H1 (cell line): ENCODE measurements at regions not wholly inside any gene's neighbourhood (a gene's known extent, or its start where the extent isn't known, plus 50 kb on each side); places are given as distances from the start of the nearest gene placed in this dataset.

Experiments used
- CTCF ChIA-PET: fragments of 300-600 bp; sonication (Branson Sonifier 250); formaldehyde crosslinking; loops from one replicate; lab custom pipeline; 2021; ENCODE audit not compliant: partially characterized antibody; lab: Charles Lee
- POLR2A ChIA-PET: fragments of 300-600 bp; sonication (Branson Sonifier 250); formaldehyde crosslinking; loops from one replicate; lab custom pipeline; 2021; ENCODE audit warnings: inconsistent platforms; ENCODE audit not compliant: partially characterized antibody; lab: Charles Lee
- DNase-seq, 2 experiments: peaks; one replicate each; pipeline versions ENCODE4 v3.0.0 to v3.0.0-alpha.2; 2010 to 2022; ENCODE audit warnings: low spot score in 2 of 2, low read depth in 1 of 2, mixed read lengths in 1 of 2
- FAIRE-seq: peaks from 2 replicates; lab custom pipeline; 2011; peaks lifted over from hg19 to GRCh38; lab: Jason Lieb, UNC
- H2AFZ ChIP-seq: 2 replicates; pipeline ENCODE4 v1.8.1; 2012; ENCODE audit warnings: low read length, inconsistent platforms
- H2AK5ac ChIP-seq: 2 replicates; pipeline ENCODE4 v1.6.1; 2013; ENCODE audit warnings: low read depth, low read length
- H2BK120ac ChIP-seq: replicated peaks from 2 replicates; pipeline ENCODE3; 2013; ENCODE audit warnings: low read depth, low read length, inconsistent platforms
- H2BK12ac ChIP-seq: 2 replicates; pipeline ENCODE4 v1.6.1; 2013; ENCODE audit warnings: low read depth, low read length
- H2BK15ac ChIP-seq: 2 replicates; pipeline ENCODE4 v1.6.1; 2013; ENCODE audit warnings: low read length
- H2BK20ac ChIP-seq: 2 replicates; pipeline ENCODE4 v1.6.1; 2013; ENCODE audit warnings: low read length
- H2BK5ac ChIP-seq: 2 replicates; pipeline ENCODE4 v1.6.1; 2013; ENCODE audit warnings: low read depth, low read length
- H3K14ac ChIP-seq: 2 replicates; pipeline ENCODE4 v1.6.1; 2013; ENCODE audit warnings: inconsistent platforms; ENCODE audit not compliant: insufficient read length
- H3K18ac ChIP-seq: 2 replicates; pipeline ENCODE4 v1.6.1; 2013; ENCODE audit warnings: low read length; ENCODE audit errors: extremely low read depth
- H3K23ac ChIP-seq: 2 replicates; pipeline ENCODE4 v1.6.1; 2013; ENCODE audit warnings: inconsistent platforms; ENCODE audit not compliant: insufficient read length
- H3K23me2 ChIP-seq: 2 replicates; pipeline ENCODE4 v1.6.1; 2013; ENCODE audit warnings: low read depth, low read length
- H3K27ac ChIP-seq: 2 replicates; pipeline ENCODE4 v1.6.1; 2011; ENCODE audit warnings: low read depth, low read length, inconsistent platforms
- H3K27me3 ChIP-seq, 4 experiments: replicated peaks in 1 of 4; 1 replicate in 1 of 4; 2 replicates in 3 of 4; pipeline versions ENCODE4 v1.6.1 to v1.8.1; 2011 to 2013; ENCODE audit warnings: low read length in 3 of 4, mild to moderate bottlenecking in 3 of 4, inconsistent platforms in 2 of 4, mixed read lengths in 2 of 4, moderate library complexity in 1 of 4; ENCODE audit not compliant: control insufficient read depth in 3 of 4, insufficient read depth in 3 of 4; ENCODE audit errors: extremely low read depth in 1 of 4
- H3K36me3 ChIP-seq, 4 experiments: 2 replicates each; pipeline versions ENCODE4 v1.6.1 to v1.8.1; 2011 to 2013; ENCODE audit warnings: mild to moderate bottlenecking in 4 of 4, low read length in 3 of 4, moderate library complexity in 2 of 4, control low read depth in 1 of 4, inconsistent platforms in 1 of 4; ENCODE audit not compliant: insufficient read depth in 4 of 4, control insufficient read depth in 2 of 4
- H3K4ac ChIP-seq: replicated peaks from 2 replicates; pipeline ENCODE3; 2013; ENCODE audit warnings: low read length, low read depth, mixed read lengths, inconsistent platforms; ENCODE audit not compliant: insufficient read length
- H3K4me1 ChIP-seq, 4 experiments: replicated peaks in 1 of 4; 1 replicate in 1 of 4; 2 replicates in 3 of 4; pipeline versions ENCODE4 v1.6.1 to v1.8.1; 2011 to 2013; ENCODE audit warnings: low read length in 3 of 4, inconsistent platforms in 2 of 4, mixed read lengths in 1 of 4; ENCODE audit not compliant: insufficient read depth in 4 of 4, control insufficient read depth in 3 of 4
- H3K4me2 ChIP-seq, 2 experiments: 2 replicates each; pipeline versions ENCODE4 v1.6.1 to v1.8.1; 2011 to 2013; ENCODE audit warnings: low read depth in 2 of 2, low read length in 2 of 2, control low read depth in 1 of 2, inconsistent platforms in 1 of 2, mild to moderate bottlenecking in 1 of 2; ENCODE audit not compliant: insufficient read depth in 1 of 2
- H3K4me3 ChIP-seq, 4 experiments: fragments of 200-600, 300-600 bp in 1 of 4; sonication (generic), shearing (Covaris generic), sonication (Bioruptor Twin) in 1 of 4; 2 replicates each; pipeline versions ENCODE4 v1.5.1 to v1.8.1; 2011 to 2016; ENCODE audit warnings: low read length in 4 of 4, low read depth in 3 of 4, control low read depth in 2 of 4, inconsistent platforms in 2 of 4, mild to moderate bottlenecking in 2 of 4, mixed read lengths in 1 of 4, moderate library complexity in 1 of 4; ENCODE audit not compliant: insufficient read depth in 2 of 4; ENCODE audit errors: extremely low read depth in 1 of 4
- H3K56ac ChIP-seq: replicated peaks from 2 replicates; pipeline ENCODE3; 2013; ENCODE audit warnings: low read depth, mild to moderate bottlenecking, mixed read lengths, low read length, inconsistent platforms; ENCODE audit not compliant: insufficient read length
- H3K79me1 ChIP-seq: 2 replicates; pipeline ENCODE4 v1.6.1; 2013; ENCODE audit warnings: low read depth, low read length, control low read depth
- H3K79me2 ChIP-seq, 2 experiments: 2 replicates each; pipeline versions ENCODE4 v1.6.1 to v1.8.1; 2012 to 2013; ENCODE audit warnings: low read length in 2 of 2, mild to moderate bottlenecking in 2 of 2, inconsistent platforms in 1 of 2; ENCODE audit not compliant: insufficient read depth in 2 of 2, control insufficient read depth in 1 of 2
- H3K9ac ChIP-seq, 4 experiments: replicated peaks in 1 of 4; 1 replicate in 1 of 4; 2 replicates in 3 of 4; pipeline versions ENCODE4 v1.6.1 to v1.8.1; 2011 to 2013; ENCODE audit warnings: low read depth in 3 of 4, low read length in 3 of 4, control low read depth in 2 of 4, mild to moderate bottlenecking in 2 of 4, moderate library complexity in 2 of 4, inconsistent platforms in 1 of 4; ENCODE audit errors: extremely low read depth in 1 of 4
- H3K9me3 ChIP-seq, 2 experiments: 2 replicates each; pipeline versions ENCODE4 v1.6.1 to v1.8.1; 2012 to 2013; ENCODE audit warnings: mild to moderate bottlenecking in 2 of 2, moderate library complexity in 2 of 2, control low read depth in 1 of 2, inconsistent platforms in 1 of 2, low read depth in 1 of 2, low read length in 1 of 2, mixed read lengths in 1 of 2; ENCODE audit not compliant: insufficient read depth in 2 of 2
- H4K20me1 ChIP-seq, 2 experiments: replicated peaks in 1 of 2; 2 replicates each; pipeline versions ENCODE3 to v1.8.1; 2011 to 2013; ENCODE audit warnings: inconsistent platforms in 2 of 2, low read length in 2 of 2, mild to moderate bottlenecking in 1 of 2; ENCODE audit not compliant: insufficient read depth in 2 of 2, control insufficient read depth in 1 of 2
- H4K5ac ChIP-seq: 2 replicates; pipeline ENCODE4 v1.6.1; 2013; ENCODE audit warnings: low read length, low read depth, mixed read lengths, inconsistent platforms; ENCODE audit not compliant: insufficient read length
- H4K8ac ChIP-seq: 2 replicates; pipeline ENCODE4 v1.8.0; 2013; ENCODE audit warnings: mild to moderate bottlenecking, moderate library complexity, low read length, inconsistent platforms; ENCODE audit not compliant: insufficient read depth; ENCODE audit errors: extremely low read depth
- H4K91ac ChIP-seq: replicated peaks from 2 replicates; pipeline ENCODE3; 2013; ENCODE audit warnings: low read length, mixed read lengths, inconsistent platforms; ENCODE audit not compliant: insufficient read length
- CEBPB ChIP-seq: IDR thresholded peaks from 2 replicates; pipeline ENCODE4 v1.6.1; 2012; ENCODE audit warnings: low read depth, low read length
- JUN ChIP-seq: IDR thresholded peaks from 2 replicates; pipeline ENCODE4 v1.6.1; 2011; ENCODE audit warnings: low read depth, mild to moderate bottlenecking, improper control_type of control experiment, low read length

DNA sequence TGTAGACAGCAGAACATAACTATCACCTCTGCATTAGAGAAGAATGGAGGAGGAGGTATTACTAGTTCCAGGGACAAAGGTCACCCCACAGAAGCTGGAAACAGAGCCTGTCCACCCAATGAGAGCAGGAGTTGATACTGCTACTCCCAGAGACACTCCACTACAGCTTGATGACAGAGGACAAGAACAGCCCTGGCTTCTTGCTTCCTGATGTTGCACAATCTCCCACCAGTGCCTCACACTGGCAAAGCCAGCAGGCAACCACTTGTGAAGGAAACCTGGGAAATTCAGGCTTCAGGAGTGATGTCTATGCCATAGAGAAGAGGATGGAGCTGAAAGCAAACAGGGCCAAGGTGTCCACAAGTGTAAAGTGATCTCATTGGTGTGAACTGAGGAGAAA lies 78.0 kb upstream of the POU1F1 start:
- Histone ChIP-seq H2BK120ac (no peak overlapping the region), H3K23me2 (no peaks in the 10 kb centered on the region), H3K23ac (no peak overlapping the region), H3K4me3 (no peak overlapping the region), H3K14ac (no peak overlapping the region), H3K4me2 (no peak overlapping the region), H3K36me3 (no peaks in the 10 kb centered on the region), H3K4ac (no peak overlapping the region), H3K9ac (no peak overlapping the region), H2BK5ac (no peak overlapping the region), H2BK12ac (no peak overlapping the region), H3K56ac (no peak overlapping the region), H4K20me1 (no peaks in the 10 kb centered on the region), H2BK15ac (no peak overlapping the region), H3K79me2 (no peaks in the 10 kb centered on the region), H2BK20ac (0 out of 2 replicates have a peak overlapping the region, but pooled peaks have one; percentile 34), H4K5ac (no peak overlapping the region), H4K8ac (0 out of 2 replicates have a peak overlapping the region, but pooled peaks have one; percentile 14), H3K4me1 (no peaks in the 10 kb centered on the region), H3K79me1 (no peaks in the 10 kb centered on the region), H3K27ac (no peak overlapping the region), H2AK5ac (no peak overlapping the region), H3K9me3 (no peaks in the 10 kb centered on the region), H2AFZ (0 out of 2 replicates have a peak overlapping the region, but pooled peaks have one; percentile 80), H3K18ac (no peak overlapping the region), H3K27me3 (no peaks in the 10 kb centered on the region), H4K91ac (no peak overlapping the region)
- FAIRE-seq: no peak
- ChIA-PET CTCF (interaction anchor here (0.6 kb wide), 1 partner anchor 212 kb away, joined by 3 read pairs; no protein-coding TSS in a partner anchor), POLR2A (no interaction called here)
- no peak for TF ChIP-seq JUN
- TF ChIP-seq CEBPB: 0 out of 2 replicates have a peak, but pooled peaks have one; percentile 67
- DNase-seq: no peak
